HG03025 (cell line): ENCODE measurements at regions not wholly inside any gene's neighbourhood (a gene's known extent, or its start where the extent isn't known, plus 50 kb on each side); places are given as distances from the start of the nearest gene placed in this dataset.
"Not testable (repeated sequence)": the region's sequence is repeated elsewhere in the genome, so short reads cannot be mapped to it uniquely, and the experiment has no call there.

Experiments used
- ATAC-seq: cut with Tn5 transposase; IDR thresholded peaks from one replicate; pipeline ENCODE4 v1.9.1; 2021; ENCODE audit warnings: mild to moderate bottlenecking, moderate library complexity; ENCODE audit not compliant: unreplicated experiment, low FRiP score

- ATAC-seq = no peak
Observed at GRCh38 chr6:144418959-144419545, 133.9 kb downstream of the UTRN start.

- ATAC-seq = no peak
Observed at GRCh38 chr6:144423167-144423566, 138.0 kb downstream of the UTRN start.

- no peak for ATAC-seq
Observed at GRCh38 chr6:144429753-144430152, 144.6 kb downstream of the UTRN start.

GRCh38 chr6:144433446-144433845 is 148.3 kb downstream of the UTRN start:
- ATAC-seq = not testable (repeated sequence)

GRCh38 chr6:144434308-144434990 is 149.3 kb downstream of the UTRN start:
- no peak for ATAC-seq

- ATAC-seq = no peak
Observed at GRCh38 chr6:144435602-144436426, 150.7 kb downstream of the UTRN start.

- no peak for ATAC-seq
Observed at GRCh38 chr6:144437105-144437504, 152.0 kb downstream of the UTRN start.

GRCh38 chr6:144438103-144438502 is 153.0 kb downstream of the UTRN start:
- no peak for ATAC-seq

- no peak for ATAC-seq
Observed at GRCh38 chr6:144439016-144439415, 153.9 kb downstream of the UTRN start.

GRCh38 chr6:144441801-144442200 is 156.7 kb downstream of the UTRN start:
- not testable (repeated sequence) for ATAC-seq

GRCh38 chr6:144443157-144443556 is 158.0 kb downstream of the UTRN start:
- no peak for ATAC-seq

GRCh38 chr6:144447472-144447871 is 162.3 kb downstream of the UTRN start:
- ATAC-seq = no peak

GRCh38 chr6:144449218-144449617 is 164.1 kb downstream of the UTRN start:
- ATAC-seq = no peak

GRCh38 chr6:144449911-144450597 is 164.9 kb downstream of the UTRN start:
- no peak for ATAC-seq

- peak; percentile 92 for ATAC-seq
Observed at GRCh38 chr6:144460327-144461095, 175.4 kb downstream of the UTRN start.

GRCh38 chr6:144462058-144462457 is 176.9 kb downstream of the UTRN start:
- ATAC-seq = no peak

- no peak for ATAC-seq
Observed at GRCh38 chr6:144466716-144467115, 181.6 kb downstream of the UTRN start.

- no peak for ATAC-seq
Observed at GRCh38 chr6:144467172-144467762, 182.1 kb downstream of the UTRN start.

- no peak for ATAC-seq
Observed at GRCh38 chr6:144467921-144468320, 182.8 kb downstream of the UTRN start.

- ATAC-seq = no peak
Observed at GRCh38 chr6:144468709-144469108, 183.6 kb downstream of the UTRN start.
